NCI-H446 treated with DMSO at 0.1 percent for 48 hours (cell line): ENCODE measurements at regions not wholly inside any gene's neighbourhood (a gene's known extent, or its start where the extent isn't known, plus 50 kb on each side); places are given as distances from the start of the nearest gene placed in this dataset.
"Not testable (repeated sequence)": the region's sequence is repeated elsewhere in the genome, so short reads cannot be mapped to it uniquely, and the experiment has no call there.

Experiments used
- DNase-seq: peaks from one replicate; lab custom pipeline; 2025; lab: John Stamatoyannopoulos, UW

DNA sequence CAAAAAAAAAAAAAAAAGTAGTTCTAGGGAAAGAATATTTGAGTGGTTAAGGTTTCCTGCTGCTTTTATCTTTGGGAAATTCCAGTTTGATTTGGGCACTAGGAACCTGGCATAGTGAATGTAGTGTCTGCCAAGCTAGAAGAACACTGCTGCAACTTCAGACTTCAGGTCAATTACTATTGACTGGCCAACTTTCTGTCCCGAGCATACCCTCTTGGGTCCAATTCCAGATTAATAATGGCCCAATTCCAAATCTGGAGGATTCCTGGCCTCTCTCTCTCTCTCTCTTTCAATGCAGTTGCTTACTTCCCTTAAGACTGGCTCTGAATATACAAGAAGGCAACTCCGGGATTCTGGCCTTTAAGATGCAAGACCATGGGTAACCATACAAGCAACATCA lies 74.9 kb downstream of the ANKEF1 start:
- peak; percentile 87 for DNase-seq

DNA sequence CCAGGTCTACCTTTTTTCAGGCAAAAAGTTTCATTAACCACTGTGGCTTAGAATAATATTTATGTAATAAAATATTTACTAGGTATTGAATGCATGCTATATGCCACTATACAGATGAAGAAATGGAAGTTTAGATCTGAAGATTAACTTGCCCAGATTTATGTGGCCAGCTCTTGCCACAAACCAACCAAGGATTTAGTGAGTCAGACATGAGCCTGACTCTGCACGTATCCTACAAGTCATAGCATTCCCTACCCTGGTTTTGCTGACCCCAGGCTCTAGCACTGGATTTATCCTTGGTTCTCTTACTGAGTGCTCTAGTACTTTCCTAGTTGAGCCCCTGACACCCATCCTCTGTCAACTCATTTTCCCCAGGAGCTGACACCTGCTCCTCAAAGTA lies 75.4 kb downstream of the ANKEF1 start:
- no peak for DNase-seq

DNA sequence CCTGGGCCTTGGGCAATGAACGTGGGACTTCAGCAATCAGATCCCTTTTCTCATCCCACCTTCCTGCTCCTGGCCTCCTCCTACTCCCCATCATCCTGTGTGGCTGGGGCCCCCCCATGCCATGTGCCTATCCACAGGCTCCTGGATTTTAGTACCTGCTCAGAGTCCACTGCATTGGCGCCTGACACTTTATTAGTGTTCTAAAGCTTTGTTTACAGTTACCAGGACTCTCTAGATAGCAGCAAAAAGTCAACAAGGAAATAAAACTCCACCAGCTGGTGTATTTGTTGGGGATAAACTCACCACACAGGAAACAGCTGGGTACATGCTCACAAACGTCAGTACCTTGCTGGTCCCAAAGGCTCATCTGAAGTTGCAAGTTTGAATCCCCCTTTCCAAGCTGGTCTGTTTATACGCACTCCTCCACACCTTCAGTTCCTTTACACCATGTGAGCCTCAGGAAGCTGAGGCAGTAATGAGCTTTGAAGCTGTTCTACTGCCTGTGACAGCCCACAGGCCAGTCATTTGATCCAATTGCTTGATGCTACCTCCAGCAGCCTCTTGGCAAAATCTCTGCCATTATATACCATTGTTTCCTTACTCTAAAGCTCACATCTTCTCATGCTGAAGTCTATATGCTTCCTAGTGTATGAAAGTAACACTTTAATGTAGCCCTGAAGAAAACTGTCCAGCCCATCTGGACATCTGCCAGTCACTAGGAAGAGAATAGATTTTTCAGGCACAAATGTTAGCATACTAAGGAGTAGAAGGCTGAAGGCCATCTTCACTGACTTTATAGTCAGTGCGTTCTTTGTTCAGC lies 76.6 kb downstream of the ANKEF1 start:
- peak; percentile 10 for DNase-seq

DNA sequence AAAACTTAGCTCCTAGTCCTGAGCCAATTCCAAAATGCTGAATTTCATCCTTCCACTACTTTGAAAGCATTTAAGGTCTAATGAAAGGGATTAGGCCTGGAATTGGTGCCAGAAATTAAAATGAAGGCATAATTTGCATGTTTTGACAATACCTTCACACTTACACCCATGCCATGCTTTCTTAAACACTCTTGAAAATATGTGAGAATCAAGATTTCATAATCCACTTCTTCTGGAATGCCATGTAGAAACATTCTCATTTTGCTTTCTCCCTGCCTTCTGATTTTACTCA lies 77.1 kb downstream of the ANKEF1 start:
- DNase-seq = no peak

DNA sequence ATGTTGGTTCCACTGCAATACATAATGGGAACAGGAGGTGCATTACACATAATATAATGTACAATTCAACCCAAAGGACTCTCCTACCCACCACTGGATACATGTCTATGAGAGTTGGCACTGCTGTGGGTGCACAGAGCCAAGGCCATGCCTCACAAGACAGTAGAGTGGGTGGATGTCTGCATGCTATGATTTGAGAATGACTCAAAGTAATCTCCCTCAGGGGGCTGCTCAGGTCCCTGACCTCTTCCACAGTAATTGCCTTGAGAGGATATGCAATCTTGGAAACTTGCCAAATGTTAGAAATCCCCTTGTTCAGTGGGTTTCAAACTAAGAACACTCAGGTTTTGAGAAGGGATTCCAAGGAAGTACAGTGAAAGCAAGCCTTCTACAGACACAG lies 79.0 kb downstream of the ANKEF1 start:
- peak; percentile 21 for DNase-seq

DNA sequence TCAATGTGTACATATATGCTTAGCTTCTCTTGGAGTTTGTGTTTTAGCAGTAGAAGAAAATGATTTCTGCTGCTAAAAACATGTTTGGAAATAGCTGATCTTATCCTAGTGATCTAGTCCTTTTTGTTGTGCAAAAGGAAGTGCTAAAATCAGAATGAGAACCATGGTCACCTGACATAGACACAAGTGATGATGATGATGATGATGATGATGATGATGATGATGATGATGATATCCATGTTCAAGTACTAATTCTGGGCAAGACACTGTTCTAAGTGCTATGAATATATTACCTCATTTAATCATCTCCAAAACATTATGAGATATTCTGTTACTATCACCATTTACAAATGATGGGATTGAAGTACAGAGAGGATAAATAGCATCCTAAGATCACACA lies 79.8 kb downstream of the ANKEF1 start:
- no peak for DNase-seq

DNA sequence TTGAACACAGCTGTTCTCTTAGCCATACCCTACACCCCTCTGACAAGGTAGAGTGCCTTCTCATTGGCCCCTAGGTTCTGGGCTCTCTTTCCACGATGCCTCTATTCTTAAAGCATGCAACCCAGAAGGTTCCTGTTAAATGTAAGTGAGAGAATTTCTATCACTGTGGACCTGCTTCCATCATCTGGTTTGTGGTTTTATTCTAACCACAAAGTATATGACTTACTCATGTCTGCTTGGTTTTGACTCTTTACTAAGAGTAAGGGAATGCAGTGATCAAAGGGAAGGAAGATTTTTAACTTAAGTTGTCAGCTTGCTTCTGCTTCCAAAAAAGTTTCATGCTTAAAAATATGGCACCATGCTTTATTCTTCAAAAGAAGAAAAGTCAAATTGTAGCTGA lies 80.2 kb downstream of the ANKEF1 start:
- DNase-seq = no peak

DNA sequence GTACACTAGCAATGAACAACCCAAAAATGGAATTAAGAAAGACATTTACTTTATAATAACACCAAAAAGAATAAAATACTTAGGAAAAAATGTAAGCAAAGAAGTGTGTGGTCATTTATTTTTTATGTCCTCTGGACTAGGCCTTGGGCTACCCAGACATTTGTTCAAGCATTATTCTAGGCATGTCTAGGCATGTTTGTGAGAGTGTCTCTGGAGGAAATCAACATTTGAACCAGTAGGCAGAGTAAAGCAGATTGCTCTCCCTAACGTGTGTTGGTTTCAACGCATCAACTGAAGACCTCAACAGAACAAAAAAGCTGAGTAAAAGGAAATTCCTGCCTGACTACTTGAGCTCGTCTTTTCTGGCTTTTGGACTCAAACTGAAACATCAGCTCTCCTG lies 84.5 kb downstream of the ANKEF1 start:
- no peak for DNase-seq

DNA sequence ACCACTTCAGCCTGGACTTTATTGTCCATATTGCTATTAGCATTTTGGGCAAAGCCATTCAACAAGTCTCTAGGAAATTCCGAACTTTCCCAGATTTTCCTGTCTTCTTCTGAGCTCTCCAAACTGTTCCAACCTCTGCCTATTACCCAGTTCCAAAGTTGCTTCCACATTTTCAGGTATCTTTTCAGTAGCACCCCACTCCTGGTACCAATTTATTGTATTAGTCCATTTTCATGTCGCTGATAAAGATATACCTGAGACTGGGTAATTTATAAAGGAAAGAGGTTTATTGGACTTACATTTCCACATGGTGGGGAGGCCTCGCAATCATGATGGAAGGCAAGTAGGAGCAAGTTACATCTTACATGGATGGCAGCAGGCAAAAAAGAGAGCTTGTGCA lies 90.1 kb downstream of the ANKEF1 start:
- DNase-seq = not testable (repeated sequence)

DNA sequence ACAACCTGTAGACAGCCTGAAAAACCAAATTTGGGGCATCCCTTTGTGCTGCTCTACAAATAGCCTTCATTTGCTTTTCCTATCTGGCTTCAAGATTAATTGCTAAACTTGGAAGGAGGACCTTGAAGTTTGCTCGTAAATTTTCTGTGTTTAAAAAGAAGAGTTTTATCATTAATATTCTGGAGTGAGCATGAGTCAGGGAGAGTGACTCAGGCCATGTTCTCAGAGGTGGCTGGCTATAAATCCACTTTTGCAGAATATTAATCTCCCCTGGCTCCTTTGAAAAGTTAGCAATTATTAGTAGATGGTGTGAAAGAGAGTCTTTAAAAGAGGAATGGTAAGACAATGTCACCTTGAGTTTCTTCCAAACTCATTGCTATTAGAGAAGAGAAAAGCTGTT lies 91.0 kb downstream of the ANKEF1 start:
- DNase-seq = no peak

DNA sequence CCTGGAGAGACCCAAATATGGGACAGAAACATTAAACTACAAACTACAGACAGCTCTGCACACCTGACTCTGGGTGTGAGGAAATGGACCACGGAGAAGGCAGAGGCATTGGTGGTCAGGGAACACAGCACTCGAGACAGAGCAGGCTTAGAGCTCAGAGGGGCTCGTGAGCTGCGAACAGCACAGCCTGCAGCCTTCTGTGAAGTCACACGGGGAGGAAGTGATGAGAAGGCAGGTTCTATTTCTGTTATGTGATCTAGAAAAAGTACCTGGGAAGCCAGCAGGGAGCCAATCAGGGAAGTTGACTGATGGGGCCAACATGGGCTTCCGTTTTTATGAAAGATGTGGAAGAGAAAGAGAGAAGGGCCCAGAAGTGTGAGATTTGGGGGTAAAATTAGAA lies 88.9 kb upstream of the SNAP25 start:
- DNase-seq = no peak

DNA sequence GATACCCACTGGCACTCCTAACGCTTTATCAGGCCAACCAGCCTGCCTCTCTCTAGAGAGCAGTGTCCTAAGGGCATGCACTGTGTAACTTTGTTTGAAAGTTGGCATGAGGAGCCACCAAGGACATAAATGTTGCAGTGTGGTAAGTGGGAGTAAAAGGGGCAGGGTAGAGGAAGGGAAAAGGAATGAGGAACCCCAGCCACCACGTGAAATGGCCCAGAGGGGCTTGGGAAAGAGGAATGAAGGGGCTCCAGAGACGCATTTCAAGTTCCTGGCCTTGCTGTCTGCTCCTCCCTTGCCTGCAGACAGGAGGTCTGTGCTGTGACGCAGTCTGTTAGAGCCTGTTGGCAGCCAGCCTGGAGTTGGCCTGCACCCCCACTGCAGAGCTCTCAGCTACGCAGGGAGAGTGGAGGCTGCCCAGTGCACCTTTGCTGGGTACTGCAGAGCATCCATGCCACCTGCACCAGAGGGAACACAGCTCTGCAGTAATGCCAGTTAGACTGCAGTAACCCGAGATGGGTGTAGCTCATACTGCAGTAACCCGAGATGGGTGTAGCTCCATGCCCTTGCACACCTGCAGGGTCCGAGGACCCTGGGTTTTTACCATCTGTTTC lies 86.8 kb upstream of the SNAP25 start:
- DNase-seq = peak; percentile 65

DNA sequence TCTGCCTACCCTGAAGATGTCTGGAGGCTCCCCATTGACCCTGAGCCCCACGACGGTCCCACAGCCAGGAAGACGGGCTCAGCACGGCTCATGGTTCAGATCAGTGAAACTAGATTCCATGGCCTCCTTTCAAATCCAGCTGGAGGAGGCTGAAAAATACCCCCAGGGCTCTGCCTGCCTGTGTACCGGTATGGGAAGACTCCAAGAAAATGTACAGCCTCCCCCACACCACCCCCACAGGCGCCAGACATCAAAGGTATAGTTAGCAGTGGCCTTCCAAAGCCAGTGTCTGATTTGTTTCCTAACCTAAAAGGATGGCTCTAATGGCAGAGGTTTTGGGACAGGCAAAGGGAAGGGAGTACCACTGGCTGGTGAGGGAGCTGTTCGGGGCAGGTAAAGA lies 86.2 kb upstream of the SNAP25 start:
- DNase-seq = no peak

DNA sequence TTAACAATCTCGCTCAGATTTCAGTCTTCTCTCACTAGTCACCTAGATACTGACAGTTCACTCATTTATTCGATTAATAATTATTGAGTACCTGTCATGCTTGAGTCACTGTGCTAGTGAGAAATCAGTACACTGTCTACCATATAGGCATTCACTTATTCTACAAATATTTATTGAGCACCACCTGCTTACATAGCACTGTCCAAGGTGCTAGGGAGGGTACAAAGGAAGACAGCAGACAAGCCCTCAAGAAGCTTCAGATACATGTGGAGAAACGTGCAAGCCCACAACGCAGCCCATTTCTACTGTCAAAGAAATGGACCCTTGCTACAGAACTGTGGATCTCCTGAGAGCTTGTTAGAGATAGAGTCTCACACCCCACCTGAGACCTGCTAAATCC lies 85.1 kb upstream of the SNAP25 start:
- DNase-seq = no peak

DNA sequence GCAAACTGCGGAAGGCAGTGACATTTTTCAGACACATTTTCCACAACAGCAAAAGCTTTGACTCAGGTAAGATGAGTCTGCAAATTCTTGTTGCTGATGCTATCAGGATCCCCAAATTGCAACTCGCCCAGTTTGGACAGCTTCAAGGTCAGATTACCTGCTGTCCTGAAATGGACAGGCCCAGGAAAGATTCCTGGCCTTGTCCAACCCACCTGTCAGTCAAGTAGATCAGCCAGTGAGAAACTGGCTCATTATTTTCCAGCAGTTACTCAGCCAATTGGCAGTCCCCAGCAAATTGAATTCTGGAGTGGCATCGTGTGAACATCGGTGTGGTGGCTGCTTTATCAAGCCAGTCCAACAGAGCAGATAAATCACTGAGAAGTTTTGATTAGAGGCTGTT lies 84.5 kb upstream of the SNAP25 start:
- peak; percentile 28 for DNase-seq

DNA sequence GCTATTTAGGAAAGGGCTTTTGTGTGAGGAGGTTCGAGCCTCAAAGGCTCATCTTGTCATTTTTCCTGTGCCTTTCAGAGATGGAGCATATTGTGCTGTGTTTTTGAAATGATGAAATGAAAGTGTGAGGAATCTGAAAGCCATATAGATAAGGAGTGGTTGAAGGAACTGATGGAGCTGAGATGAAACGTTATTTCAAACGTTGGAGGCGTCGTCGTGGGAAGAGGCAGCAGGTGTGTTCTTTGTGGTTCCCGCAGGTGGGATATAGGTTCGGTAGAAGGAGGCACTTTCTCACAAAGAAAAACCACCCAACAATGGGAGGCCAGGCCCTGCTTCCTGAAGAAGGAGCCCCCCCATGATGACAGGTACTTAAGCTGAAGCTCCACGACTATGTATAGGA lies 83.2 kb upstream of the SNAP25 start:
- DNase-seq = no peak

DNA sequence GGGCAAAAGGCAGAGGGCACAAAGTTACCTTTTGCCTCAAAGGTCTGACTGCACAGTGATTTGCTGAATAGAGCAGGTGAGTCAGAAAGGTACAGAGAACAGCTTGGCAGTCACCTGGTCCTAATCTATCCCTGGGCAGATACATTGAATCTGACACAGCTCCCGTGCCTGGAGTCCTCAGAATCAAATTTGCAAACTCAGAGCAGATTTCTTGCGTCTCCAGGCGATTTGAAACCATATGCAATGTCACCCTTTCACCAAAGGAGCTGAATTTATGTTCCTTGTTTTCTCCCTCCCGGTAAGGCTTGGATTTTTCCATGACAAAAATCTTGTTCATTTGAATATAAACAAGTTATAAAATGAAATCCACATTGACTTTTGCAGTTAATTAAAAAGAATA lies 81.6 kb upstream of the SNAP25 start:
- no peak for DNase-seq

DNA sequence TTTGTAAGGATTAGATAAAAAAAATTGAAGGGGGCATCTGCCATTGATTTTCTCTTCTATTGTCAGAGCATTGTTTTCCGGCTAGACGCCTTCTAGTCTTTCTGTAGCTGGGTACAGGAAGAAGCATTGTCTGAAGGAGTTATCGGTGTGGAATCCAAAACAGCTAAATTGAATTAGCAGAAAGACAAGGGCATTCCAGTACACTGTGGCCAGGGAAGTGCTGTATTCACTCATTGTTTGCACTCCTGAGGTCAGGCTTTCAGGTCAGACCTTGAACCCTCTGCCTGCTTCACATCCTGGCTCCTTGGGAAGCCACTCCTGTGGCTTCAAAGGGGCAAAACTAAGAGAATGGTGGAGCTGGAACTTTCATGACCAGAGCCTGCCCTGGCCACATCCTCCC lies 81.1 kb upstream of the SNAP25 start:
- DNase-seq = no peak

DNA sequence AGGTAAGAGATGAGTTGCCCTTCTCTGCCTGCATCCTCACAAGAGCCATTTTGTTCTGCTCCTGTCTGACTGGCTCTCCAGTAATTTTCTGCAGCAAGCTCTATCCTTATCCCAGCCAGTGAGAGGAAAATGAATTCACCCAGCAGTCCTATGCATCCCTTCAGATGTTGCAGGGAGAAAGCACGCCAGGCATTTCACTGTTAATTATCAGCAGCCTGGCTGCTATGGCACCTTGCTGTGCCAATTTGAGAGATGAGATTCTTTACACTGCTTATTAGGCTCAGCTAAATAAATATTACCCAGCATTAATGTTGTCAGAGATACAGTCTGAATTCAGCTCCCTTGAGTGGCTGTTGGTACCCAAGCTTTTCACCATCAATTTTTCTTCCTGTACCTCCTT lies 61.1 kb upstream of the SNAP25 start:
- DNase-seq = peak; percentile 70

DNA sequence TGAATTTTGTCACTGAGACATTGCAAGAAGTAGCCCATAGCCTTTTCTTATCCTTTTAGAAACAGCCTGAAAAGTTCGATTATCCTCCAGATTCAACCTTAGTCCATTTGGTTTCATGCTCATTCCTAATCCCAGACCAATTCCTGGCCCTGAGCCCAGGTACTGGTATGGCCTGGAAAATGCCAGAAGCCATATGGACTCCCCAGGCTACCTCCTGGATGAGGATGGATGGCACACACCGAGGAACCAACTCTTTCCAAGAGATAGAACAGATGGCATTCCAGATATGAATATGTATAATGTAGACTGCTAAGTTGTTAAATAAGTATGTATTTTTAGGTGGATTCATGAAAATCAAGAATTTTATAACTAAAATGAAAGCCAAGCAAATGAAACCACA lies 51.6 kb upstream of the SNAP25 start:
- DNase-seq = peak; percentile 65

DNA sequence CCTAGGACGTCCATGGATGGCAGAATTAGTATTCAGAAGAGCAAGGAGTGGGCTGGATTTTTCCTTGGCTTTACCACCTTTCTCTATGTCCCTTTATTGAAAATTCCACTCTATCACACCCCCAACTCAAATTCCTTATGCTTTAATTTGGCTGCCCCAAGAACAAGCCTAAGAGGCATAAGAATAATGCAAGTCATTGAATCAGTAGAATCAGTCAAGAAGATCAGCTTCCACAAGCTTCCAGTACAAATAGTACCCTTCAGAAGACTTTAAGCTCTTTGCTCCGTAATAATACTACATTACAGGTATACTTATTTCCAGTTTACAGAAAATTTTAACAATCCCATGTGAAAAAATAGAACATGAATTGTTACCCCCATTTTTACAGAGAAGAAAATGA lies 51.0 kb upstream of the SNAP25 start:
- DNase-seq = no peak
